GM10266 (cell line): ENCODE measurements at regions not wholly inside any gene's neighbourhood (a gene's known extent, or its start where the extent isn't known, plus 50 kb on each side); places are given as distances from the start of the nearest gene placed in this dataset.

Source experiments
- DNase-seq: peaks from one replicate; pipeline ENCODE4 v3.0.0; 2012; ENCODE audit errors: extremely low spot score
- TF ChIP-seq, protein P1 (sequence below): IDR thresholded peaks from 2 replicates; pipeline ENCODE4 v1.5.1; 2012; ENCODE audit warnings: mild to moderate bottlenecking, low read depth; ENCODE audit not compliant: control insufficient read depth, insufficient read depth; ENCODE audit errors: missing control alignments

DNA sequence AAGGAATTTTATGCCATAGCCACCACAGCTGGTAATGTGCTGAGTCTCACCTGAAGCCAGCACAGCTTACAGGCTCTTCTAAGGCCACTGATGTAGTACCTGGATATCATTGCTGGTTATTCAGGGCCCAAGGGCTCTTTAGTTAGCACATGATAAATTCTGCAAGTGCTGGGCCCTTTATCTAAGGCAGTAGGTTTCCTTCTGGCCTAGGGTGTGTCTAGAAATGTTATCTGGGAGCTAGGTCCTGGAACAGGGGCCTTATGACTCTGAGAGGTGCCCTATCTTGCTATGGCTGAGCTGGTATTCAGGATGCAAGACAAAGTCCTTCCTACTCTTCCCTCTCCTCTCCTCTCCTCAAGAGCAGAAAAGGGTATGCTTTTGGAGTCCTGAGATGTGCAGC lies 1424.5 kb upstream of the NUDT12 start:
- TF ChIP-seq, protein P1, sequence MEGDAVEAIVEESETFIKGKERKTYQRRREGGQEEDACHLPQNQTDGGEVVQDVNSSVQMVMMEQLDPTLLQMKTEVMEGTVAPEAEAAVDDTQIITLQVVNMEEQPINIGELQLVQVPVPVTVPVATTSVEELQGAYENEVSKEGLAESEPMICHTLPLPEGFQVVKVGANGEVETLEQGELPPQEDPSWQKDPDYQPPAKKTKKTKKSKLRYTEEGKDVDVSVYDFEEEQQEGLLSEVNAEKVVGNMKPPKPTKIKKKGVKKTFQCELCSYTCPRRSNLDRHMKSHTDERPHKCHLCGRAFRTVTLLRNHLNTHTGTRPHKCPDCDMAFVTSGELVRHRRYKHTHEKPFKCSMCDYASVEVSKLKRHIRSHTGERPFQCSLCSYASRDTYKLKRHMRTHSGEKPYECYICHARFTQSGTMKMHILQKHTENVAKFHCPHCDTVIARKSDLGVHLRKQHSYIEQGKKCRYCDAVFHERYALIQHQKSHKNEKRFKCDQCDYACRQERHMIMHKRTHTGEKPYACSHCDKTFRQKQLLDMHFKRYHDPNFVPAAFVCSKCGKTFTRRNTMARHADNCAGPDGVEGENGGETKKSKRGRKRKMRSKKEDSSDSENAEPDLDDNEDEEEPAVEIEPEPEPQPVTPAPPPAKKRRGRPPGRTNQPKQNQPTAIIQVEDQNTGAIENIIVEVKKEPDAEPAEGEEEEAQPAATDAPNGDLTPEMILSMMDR, result no peak
- DNase-seq, result no peak

DNA sequence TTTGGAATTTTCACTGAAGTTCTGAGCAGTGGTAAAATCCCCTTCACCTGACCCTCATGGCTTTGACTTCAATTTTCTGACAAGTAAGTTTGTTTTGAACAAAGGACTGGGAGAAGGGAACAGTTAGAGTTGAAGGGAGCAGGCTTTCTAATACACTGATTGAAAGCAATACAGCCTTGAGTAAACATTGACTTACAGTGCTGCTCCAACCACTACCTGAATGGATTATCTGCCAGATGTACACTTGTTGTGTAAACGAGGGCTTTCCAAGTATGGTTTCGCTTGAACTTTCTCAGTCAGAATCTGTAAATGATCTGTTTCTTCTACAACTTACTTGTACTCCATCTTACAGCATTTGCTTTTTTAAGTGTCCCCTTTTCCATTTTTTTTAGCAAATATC lies 1414.9 kb upstream of the NUDT12 start:
- TF ChIP-seq, protein P1, result no peak
- no peak for DNase-seq

DNA sequence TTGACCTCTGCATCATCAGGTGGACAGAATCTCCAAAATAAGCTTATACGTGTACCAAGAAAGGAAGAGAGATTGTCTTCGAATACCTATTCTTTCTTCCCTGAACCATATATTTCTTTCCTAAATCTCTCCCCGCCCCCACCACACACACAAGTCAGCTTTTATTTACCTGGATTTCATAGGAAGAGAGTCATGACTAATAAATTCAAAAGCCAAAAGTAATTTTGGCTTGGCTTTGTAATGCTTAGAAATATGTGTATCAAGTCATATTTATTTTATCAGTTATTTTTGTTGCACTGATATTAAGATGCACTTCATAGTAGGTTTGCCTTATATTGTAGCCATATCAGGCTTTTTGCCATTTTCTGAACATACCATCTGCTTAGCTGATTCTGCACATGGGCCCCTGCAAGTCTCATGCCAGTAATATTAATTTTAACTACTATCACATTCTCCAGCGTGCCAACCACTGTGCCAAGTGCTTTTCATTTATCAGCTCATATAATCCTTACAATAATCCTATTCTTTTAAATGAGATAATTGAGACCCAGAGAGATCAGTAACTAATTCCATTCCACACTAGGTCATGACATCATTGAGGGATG lies 1405.3 kb upstream of the NUDT12 start:
- TF ChIP-seq, protein P1, result no peak
- no peak for DNase-seq

DNA sequence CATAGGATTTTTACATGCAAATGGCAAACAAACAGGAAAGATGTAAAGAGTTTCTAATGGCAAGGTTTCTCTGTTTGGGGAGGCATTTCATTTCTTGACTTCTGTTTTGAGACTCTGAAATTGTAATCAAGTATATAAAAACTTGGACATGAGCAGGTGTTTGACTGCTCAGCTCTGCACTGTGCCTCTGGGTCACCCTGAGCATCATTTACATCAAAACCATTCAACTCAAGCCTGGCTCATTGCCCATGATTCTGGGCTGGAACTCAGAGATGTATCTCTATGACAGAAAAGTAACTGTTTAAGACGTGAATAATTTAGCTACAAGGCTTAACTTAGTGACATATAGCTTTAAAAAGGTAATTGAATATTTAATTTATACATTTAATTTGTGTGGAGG lies 1402.4 kb upstream of the NUDT12 start:
- TF ChIP-seq, protein P1, result no peak
- no peak for DNase-seq

DNA sequence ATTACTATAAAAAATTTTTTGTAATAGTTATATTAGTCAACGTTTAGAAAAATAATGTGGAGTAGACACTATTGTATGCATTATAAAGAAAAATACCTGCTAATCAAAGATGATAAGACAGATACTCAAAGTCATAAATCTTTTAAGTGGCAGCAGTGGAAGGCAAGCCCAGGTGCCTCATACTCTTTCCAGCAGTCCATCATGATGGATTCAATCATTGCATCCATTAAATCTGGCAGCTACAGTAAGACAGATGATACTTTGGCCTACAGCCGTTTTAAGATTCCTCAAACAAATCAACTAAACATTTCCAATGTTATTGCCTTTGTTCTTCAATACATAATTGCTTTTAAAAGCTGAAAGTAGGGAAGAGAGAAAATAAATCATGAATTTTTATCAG lies 1392.9 kb upstream of the NUDT12 start:
- TF ChIP-seq, protein P1, result no peak
- DNase-seq, result no peak

DNA sequence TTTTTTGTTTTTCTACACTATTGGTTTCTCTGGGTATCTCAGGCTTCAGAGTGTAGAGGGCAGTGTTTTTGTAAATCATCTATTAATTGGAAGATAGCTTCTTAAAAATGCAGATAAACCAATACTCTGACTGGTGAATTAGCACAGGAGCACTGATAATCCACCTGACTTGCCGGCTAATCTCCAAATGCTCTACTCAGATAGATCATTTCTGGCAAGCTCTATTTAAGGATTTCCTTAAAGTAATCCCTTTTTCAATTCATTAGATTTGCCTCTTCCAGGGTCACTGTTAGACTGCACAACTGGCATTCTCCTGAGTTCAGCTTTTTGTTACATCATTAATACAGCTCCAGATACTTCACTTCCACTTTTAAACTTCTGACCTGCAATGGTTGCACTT lies 1390.3 kb upstream of the NUDT12 start:
- DNase-seq, result no peak
- TF ChIP-seq, protein P1, result no peak

DNA sequence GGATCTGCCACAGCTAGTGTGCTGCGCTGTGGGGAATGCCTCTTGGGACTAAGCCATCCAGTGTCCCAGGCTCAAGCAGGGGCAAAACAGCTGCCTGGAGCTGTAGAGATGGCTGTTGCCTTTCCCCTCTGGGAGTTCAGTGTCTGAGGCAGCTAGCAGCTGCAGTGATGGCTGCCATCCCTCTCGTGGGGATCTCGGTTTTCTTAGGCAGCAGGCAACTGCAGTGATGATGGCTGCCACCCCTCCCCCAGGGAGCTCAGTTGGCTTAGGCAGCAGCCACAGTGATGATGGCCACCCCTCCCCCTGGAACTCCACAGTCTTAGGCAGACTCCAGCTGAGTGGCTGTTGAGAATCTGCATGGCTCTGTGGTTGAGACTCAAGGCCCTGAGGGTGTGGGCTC lies 1389.2 kb upstream of the NUDT12 start:
- TF ChIP-seq, protein P1, result no peak
- no peak for DNase-seq
